ENCODE measurements at regions not wholly inside any gene's neighbourhood (a gene's known extent, or its start where the extent isn't known, plus 50 kb on each side); places are given as distances from the start of the nearest gene placed in this dataset.

DNA sequence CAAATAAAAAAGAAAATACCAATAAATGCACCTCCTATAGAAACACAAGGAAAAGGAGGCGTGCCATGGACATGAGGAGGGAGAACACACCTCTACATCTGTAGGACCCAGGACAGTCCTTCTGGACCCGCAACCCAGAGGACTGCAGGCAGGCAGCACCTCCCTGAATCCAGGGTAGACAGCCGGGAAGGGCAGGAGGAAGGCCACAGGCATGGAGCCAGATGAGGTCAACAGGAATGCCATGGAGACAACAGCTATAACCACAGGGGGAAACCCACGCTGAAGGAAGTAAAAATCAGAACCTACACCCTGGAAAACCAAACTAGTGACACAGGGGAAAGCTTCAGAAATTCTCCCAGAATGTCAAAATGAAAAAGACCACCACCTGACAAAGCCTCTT lies 248.8 kb upstream of the NSMCE3 start:
- Histone ChIP-seq H3K4me1 (ENCODE audit: insufficient read depth, low read length, poor library complexity, severe bottlenecking) (no peaks in the 10 kb centered on the region), H3K9me3 (ENCODE audit: low read depth, low read length, poor library complexity, severe bottlenecking) (no peaks in the 10 kb centered on the region), H3K27ac (ENCODE audit: low read depth, low read length, poor library complexity, severe bottlenecking) (no peak overlapping the region), H3K4me3 (ENCODE audit: low read depth, low read length, poor library complexity, severe bottlenecking) (no peak overlapping the region), H3K36me3 (ENCODE audit: insufficient read depth, low read length, poor library complexity, severe bottlenecking) (no peaks in the 10 kb centered on the region), H3K27me3 (replicated peaks; ENCODE audit: insufficient read depth, low read depth, low read length, poor library complexity) (no peaks in the 10 kb centered on the region)
- ChIA-PET POLR2A (ENCODE audit: low non-redundant PET) (no interaction called here), CTCF (no interaction called here)
- no TSS peak for BruUV-seq (replicated peaks)
- TF ChIP-seq, protein P1, sequence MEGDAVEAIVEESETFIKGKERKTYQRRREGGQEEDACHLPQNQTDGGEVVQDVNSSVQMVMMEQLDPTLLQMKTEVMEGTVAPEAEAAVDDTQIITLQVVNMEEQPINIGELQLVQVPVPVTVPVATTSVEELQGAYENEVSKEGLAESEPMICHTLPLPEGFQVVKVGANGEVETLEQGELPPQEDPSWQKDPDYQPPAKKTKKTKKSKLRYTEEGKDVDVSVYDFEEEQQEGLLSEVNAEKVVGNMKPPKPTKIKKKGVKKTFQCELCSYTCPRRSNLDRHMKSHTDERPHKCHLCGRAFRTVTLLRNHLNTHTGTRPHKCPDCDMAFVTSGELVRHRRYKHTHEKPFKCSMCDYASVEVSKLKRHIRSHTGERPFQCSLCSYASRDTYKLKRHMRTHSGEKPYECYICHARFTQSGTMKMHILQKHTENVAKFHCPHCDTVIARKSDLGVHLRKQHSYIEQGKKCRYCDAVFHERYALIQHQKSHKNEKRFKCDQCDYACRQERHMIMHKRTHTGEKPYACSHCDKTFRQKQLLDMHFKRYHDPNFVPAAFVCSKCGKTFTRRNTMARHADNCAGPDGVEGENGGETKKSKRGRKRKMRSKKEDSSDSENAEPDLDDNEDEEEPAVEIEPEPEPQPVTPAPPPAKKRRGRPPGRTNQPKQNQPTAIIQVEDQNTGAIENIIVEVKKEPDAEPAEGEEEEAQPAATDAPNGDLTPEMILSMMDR (conservative IDR thresholded peaks at IDR 0.05; ENCODE audit: low read depth, low read length), result no peak
- TF ChIP-seq EZH2 (IDR thresholded peaks at IDR 0.05; ENCODE audit: borderline replicate concordance, low read depth, low read length, poor library complexity, severe bottlenecking), result no peak
- intact Hi-C loops (cut with micrococcal nuclease; ENCODE audit: unreplicated experiment), result no loop called here
- DNase-seq (ENCODE audit: low spot score), result no peak

DNA sequence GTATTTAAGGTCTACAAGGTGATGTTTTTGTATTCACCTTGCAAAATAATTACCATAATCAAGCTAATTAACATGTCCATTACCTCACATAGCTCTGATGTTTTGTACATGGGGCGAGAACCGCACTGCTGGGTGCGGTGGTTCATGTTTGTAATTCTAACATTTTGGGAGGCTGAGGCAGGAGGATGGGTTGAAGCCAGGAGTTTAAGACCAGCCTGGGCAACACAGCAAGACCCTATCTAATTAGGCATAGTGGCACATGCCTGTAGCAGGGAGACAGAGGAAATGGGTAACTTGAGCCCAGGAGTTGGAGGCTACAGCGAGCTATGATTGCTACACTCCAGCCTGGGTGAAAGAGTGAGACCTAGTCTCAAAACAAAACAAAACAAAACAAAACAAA lies 248.2 kb upstream of the NSMCE3 start:
- POLR2A ChIA-PET (ENCODE audit: low non-redundant PET), result no interaction called here
- no peak overlapping the region for H3K4me3 ChIP-seq (ENCODE audit: low read depth, low read length, poor library complexity, severe bottlenecking)

DNA sequence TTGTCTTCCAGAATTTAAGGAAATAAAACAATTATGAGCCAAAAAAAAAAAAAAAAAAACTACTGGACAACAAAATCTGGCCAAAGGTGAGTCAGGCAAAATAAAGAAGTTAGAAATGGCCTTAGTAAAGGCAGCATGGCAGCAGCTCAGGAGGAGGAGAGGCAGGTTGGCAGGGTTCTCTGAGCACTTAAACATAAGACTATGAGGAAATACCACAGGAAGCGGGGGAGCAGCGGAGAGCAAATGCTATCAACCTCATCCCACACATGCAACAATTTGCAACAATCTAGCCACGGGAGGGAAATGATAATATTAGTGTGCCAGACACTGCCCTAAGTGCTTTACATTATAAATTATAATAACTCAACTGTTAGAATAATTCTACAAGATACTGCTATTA lies 247.3 kb upstream of the NSMCE3 start:
- DNase-seq (ENCODE audit: low spot score), result no peak
- TF ChIP-seq, protein P1 (conservative IDR thresholded peaks at IDR 0.05; ENCODE audit: low read depth, low read length), result no peak
- no peak for TF ChIP-seq EZH2 (IDR thresholded peaks at IDR 0.05; ENCODE audit: borderline replicate concordance, low read depth, low read length, poor library complexity, severe bottlenecking)
- H3K4me1 ChIP-seq (ENCODE audit: insufficient read depth, low read length, poor library complexity, severe bottlenecking), result no peaks in the 10 kb centered on the region
- no peaks in the 10 kb centered on the region for H3K9me3 ChIP-seq (ENCODE audit: low read depth, low read length, poor library complexity, severe bottlenecking)
- intact Hi-C loops (cut with micrococcal nuclease; ENCODE audit: unreplicated experiment), result no loop called here
- H3K27me3 ChIP-seq (replicated peaks; ENCODE audit: insufficient read depth, low read depth, low read length, poor library complexity), result no peaks in the 10 kb centered on the region
- ChIA-PET CTCF (no interaction called here), POLR2A (ENCODE audit: low non-redundant PET) (no interaction called here)
- no peak overlapping the region for H3K27ac ChIP-seq (ENCODE audit: low read depth, low read length, poor library complexity, severe bottlenecking)
- BruUV-seq (replicated peaks), result no TSS peak
- no peaks in the 10 kb centered on the region for H3K36me3 ChIP-seq (ENCODE audit: insufficient read depth, low read length, poor library complexity, severe bottlenecking)
- no peak overlapping the region for H3K4me3 ChIP-seq (ENCODE audit: low read depth, low read length, poor library complexity, severe bottlenecking)

More for the DNA sequence above, 248.2 kb upstream of the NSMCE3 start:
- no peaks in the 10 kb centered on the region for H3K4me1 ChIP-seq (ENCODE audit: insufficient read depth, low read length, poor library complexity, severe bottlenecking)
- no peaks in the 10 kb centered on the region for H3K9me3 ChIP-seq (ENCODE audit: low read depth, low read length, poor library complexity, severe bottlenecking)
- H3K36me3 ChIP-seq (ENCODE audit: insufficient read depth, low read length, poor library complexity, severe bottlenecking), result no peaks in the 10 kb centered on the region
- H3K27ac ChIP-seq (ENCODE audit: low read depth, low read length, poor library complexity, severe bottlenecking), result no peak overlapping the region
- TF ChIP-seq, protein P1 (conservative IDR thresholded peaks at IDR 0.05; ENCODE audit: low read depth, low read length), result no peak
- no peak for TF ChIP-seq EZH2 (IDR thresholded peaks at IDR 0.05; ENCODE audit: borderline replicate concordance, low read depth, low read length, poor library complexity, severe bottlenecking)
- no TSS peak for BruUV-seq (replicated peaks)
- intact Hi-C loops (cut with micrococcal nuclease; ENCODE audit: unreplicated experiment), result no loop called here
- DNase-seq (ENCODE audit: low spot score), result no peak
- H3K27me3 ChIP-seq (replicated peaks; ENCODE audit: insufficient read depth, low read depth, low read length, poor library complexity), result no peaks in the 10 kb centered on the region
- CTCF ChIA-PET, result no interaction called here

Measured in A673 (cell line).